B cell (primary cell): ENCODE measurements at regions not wholly inside any gene's neighbourhood (a gene's known extent, or its start where the extent isn't known, plus 50 kb on each side); places are given as distances from the start of the nearest gene placed in this dataset.

Source experiments
- EZH2 ChIP-seq: IDR thresholded peaks from 2 replicates; pipeline ENCODE4 v1.6.1; 2012; ENCODE audit warnings: borderline replicate concordance, low read depth, mild to moderate bottlenecking, moderate library complexity, low read length; ENCODE audit not compliant: insufficient read depth, poor library complexity, severe bottlenecking
- TF ChIP-seq, protein P1 (sequence below): fragments of 200-600 bp; IDR thresholded peaks from one replicate; pipeline ENCODE4 v1.8.0; 2022; ENCODE audit warnings: antibody characterized with exemption, mild to moderate bottlenecking

DNA sequence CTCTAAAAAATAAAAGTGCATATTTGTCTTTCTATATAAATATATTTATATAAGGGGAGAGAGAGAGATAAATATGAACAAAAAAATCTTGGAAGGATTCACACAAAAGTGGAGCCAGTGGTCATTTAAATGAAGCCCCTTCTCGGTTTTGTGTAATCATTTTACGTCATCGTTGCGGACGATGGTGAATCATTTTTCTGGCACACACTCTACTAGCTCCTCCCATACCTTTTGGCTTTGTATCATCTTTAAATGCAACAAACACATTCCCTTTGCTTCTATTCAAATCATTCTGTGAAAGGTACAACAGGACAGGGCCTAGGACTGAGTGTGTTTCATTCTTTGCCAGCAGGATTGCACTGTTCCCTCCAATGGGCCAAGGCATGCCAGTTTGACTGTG is 186.8 kb downstream of the TGFB2 start:
- TF ChIP-seq, protein P1, sequence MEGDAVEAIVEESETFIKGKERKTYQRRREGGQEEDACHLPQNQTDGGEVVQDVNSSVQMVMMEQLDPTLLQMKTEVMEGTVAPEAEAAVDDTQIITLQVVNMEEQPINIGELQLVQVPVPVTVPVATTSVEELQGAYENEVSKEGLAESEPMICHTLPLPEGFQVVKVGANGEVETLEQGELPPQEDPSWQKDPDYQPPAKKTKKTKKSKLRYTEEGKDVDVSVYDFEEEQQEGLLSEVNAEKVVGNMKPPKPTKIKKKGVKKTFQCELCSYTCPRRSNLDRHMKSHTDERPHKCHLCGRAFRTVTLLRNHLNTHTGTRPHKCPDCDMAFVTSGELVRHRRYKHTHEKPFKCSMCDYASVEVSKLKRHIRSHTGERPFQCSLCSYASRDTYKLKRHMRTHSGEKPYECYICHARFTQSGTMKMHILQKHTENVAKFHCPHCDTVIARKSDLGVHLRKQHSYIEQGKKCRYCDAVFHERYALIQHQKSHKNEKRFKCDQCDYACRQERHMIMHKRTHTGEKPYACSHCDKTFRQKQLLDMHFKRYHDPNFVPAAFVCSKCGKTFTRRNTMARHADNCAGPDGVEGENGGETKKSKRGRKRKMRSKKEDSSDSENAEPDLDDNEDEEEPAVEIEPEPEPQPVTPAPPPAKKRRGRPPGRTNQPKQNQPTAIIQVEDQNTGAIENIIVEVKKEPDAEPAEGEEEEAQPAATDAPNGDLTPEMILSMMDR, result no peak
- TF ChIP-seq EZH2, result no peak
